ENCODE measurements at regions not wholly inside any gene's neighbourhood (a gene's known extent, or its start where the extent isn't known, plus 50 kb on each side); places are given as distances from the start of the nearest gene placed in this dataset.
A peak's percentile ranks its signal among the peaks of the same experiment; 100 is the strongest.

DNA sequence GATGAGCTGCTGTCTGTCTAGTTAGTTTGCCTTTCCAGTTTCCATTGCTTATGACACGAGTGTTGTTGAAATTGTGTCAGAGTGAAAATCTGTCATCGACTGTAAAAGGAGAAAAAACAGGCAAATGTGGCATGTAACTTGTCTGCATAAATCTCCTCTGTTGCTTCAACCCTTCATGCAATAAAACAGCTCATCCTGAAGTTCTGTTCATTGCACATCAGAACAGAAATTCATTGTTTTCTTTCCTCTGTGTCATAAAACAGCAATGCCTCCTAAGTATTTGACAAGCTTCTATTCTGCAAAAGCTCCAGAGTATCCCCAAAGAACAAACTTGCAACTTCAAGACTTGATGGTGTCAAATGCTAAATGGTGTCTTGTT lies 432.1 kb downstream of the MEIS1 start:
- DNase-seq (ENCODE audit: missing footprints) (no peak), ATAC-seq (no peak)
- intact Hi-C loops (cut with DNase I), result no loop called here

DNA sequence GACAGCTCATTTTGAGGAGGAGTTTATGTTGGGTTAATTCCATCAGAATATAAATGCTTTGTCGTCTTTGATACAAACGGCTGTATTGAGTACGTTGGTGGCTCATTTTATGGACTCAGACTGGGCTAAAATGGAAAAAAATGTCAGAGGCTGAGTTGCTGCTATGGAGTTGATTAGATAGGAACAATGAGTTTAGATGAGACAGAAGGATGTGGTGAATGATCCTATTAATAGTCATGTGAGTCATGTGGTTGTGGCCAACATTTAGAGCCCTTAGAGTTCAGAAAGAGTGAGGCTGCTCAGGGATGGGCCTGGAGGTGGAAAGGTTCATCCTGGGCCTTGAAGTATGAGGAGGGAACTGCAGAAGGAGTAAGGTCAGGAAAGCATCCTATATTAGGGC lies 434.2 kb downstream of the MEIS1 start:
- ATAC-seq (no peak), DNase-seq (ENCODE audit: missing footprints) (no peak)
- intact Hi-C loops (cut with DNase I), result no loop called here

DNA sequence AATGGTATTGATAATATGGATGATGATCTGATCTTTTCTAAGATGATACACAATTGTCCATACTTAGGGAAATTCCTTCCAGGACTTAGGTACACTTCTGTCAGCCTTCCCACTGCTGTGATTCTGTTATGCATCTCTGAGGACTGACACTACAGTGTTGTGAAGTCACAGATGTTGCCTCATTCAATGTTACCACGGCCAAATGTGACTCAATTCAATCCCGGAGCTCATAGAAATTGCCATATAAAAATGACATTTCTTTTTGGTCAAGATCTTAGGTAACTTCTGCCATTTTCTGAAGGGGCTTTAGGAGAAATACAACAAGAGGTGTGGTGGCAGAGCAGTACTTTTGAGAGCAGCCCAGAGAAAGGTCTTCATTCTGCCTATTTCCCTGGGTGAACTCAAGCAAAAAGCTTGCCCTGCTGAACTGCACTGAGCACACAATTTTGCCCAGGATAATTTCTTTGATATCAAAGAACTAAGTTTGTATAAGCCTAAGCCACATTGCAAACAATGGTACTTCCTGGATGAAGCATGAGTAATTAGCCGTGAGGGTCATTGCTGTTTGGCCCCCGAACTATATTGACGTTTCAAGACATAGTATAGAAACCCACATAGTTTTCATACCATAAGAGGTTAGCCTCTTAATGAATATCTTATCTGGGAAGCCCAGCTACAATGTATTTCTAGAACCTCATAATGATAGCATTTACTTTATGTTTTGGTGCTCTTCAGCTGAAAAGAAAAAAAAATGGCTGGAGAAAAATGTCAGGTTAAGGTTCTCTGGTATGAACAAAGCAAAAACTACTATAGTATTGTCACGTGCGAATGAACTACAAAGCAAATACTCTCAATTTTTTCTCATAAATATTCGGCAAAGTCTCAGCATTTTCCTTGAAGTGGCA lies 437.4 kb downstream of the MEIS1 start:
- intact Hi-C loops (cut with DNase I), result no loop called here
- ATAC-seq (no peak), DNase-seq (ENCODE audit: missing footprints) (no peak)

DNA sequence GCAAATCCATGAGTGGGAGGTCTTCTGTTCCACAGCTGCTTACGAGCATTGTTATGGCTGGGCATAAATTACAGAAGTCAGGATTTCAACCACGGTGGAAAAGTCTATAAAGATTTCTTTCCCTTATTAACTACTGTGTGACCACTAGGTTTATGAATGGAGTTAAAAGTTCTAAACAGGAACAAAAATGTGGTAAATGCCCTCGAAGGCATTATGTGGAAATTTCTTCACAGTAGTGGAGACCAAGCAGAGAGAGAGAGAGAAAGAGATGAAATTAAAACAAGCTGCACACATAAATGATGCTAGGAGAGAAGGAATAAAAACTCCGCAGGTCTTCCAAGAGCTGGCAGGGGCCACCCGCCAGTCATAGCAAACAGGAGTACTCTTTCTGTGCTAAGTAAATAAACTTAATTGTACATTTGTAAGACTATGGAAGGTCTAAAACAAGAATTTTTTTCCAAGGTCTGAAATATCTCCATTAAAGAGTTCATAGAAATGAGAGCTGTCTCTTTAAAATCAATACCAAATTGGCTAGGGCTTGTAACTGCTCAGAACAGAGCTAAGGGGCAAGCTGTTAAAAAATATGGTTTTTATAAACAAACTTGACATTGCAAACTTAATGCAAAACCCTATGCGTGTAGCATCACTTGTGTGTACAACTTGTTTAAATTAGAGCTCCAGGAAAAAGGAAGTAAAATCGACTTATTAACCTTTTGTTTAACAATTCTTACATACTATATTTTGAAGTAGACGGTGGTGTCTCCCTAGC lies 438.2 kb downstream of the MEIS1 start:
- intact Hi-C loops (cut with DNase I), result no loop called here
- DNase-seq (ENCODE audit: missing footprints), result no peak
- ATAC-seq, result no peak

DNA sequence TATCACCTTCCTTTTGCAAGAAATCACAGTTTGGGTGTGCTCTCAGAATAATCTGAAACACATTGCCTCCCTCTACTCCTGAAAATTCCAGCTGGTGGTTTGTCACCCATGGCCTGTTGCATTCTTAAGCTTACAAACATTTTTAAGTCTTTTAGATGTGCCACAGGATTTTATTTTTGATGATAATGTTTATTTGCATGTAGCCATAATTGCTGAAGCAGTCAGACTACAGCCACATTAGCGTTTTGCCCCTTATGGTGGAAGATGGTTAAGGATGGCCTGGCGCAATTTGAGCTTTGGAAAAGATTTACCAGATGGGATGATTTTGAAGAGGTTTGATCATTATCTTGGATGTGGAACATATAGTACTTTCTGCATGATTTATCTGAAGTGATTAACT lies 439.5 kb downstream of the MEIS1 start:
- DNase-seq (ENCODE audit: missing footprints) (no peak), ATAC-seq (no peak)
- intact Hi-C loops (cut with DNase I), result no loop called here

DNA sequence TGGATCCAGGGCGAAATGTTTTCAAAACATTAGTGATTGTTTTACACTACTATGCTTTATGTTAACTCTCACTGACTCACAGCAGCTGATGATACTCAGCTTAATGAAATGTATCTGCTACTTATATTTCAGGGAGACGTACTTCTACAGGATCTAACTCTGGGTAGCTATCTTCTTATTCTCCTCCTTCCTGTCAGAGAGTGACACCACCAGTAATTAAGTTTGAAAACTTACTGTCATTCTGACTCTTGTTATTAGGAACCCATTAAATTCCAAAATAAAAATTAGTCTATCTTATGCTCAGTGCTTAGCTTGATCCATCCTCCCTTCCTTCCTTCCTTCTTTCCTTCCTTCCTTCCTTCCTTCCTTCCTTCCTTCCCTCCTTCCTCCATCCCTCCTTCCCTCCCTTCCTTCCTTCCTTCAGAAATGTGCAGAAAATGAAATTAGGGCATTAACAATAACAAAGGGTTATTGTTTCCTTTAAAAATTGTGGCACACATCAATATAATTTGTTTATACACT lies 441.1 kb downstream of the MEIS1 start:
- DNase-seq (ENCODE audit: missing footprints) (no peak), ATAC-seq (no peak)
- intact Hi-C loops (cut with DNase I), result no loop called here

DNA sequence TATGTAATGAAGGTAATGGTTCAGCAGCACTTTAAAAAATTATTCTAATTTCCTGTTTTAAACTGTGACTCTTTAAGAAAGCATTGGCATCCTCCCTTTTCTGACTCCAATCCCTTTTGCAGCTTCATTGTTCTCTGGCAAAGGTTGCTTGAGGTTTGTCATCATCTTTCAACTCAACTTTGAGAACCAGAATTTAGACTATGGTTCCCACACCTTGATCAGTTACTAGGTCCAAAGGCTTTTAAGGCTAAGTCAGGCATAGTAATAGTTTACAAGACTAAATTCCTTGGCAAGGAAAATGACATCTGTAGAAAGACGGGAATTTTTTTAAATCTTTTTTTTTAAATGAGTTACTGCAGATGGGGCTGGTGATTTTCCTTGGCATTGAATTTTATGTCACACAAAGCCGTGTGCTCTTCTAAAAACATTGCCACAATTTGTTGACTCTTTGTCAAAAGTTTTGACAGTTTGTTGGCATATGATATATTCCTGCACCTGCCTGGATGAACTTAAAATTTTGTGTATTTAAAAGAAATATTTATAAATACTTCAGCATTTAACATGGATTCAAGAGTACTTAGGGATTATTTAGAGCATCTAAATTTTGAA lies 451.0 kb downstream of the MEIS1 start:
- intact Hi-C loops (cut with DNase I), result no loop called here
- ATAC-seq (no peak), DNase-seq (ENCODE audit: missing footprints) (no peak)

DNA sequence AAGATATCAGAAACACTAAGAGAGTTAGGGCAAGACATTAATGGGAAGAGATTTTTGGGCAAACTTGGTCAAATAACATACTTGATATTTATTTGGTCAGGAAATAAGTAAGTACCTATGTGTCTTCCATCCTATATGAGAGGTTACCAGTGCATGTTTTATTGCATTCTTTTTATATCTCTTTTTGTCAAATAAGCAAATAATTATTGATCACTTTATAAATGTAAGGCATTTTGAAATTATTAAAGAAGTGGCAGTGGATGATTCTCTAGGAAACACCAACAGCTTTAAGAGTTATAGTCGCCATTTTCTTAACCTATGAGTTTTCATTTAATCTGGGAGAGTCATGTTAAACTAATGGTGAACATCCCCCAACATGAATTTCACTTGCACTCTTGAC lies 453.3 kb downstream of the MEIS1 start:
- no peak for ATAC-seq
- intact Hi-C loops (cut with DNase I), result no loop called here

DNA sequence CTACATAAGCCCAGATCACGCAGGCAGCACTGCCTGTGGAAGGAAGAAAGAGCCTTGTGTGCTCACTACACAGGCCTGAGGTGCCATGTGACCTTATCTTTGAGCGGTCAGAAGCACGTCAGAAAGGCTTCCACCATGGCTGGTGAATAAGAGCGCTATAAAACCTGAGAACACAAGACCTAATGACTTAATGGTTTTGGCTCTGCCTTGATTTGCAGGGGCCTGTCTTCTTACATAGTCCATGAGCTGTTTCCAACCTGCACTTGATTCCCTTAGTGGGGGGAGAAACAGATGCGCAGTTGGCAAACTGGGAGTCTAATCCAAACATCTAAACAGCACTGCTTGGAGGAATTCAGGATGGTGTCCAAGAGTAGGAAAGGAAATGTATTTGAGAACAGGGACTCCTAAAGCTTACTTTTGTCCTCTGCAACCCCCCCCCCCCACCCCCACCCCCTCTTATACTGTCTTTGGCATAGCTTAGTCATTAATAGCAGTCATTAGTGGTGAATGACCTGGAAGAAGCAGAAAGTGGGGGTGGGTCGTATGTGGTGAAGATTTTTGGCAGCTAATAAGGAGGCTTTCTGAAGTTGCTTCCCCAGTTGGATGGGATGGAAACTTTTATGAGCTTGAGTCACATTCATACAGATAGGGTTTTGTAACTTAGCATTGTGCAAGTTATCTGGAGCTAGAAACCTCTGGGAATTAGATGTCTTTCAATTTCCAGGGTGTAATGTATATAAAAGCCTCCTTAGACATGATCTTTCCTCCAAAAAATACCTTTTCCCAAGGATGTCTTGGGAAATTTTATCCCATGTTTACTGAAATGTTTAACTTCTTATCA lies 454.1 kb downstream of the MEIS1 start:
- DNase-seq (ENCODE audit: missing footprints) (no peak), ATAC-seq (peak; percentile 72)
- intact Hi-C loops (cut with DNase I), result no loop called here

More for the DNA sequence above, 453.3 kb downstream of the MEIS1 start:
- DNase-seq (ENCODE audit: missing footprints), result no peak

DNA sequence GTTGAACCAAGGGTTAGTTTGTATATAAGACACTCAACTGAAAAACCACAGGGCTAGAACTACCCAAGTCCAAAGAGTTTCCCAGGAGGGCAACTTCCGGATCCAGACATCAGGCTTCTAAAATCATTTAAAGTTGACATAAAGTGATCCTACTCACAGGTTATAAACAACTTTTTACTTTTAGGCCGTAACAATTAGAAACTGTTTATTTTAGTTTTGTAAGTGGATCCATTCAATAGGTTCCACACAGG lies 454.6 kb downstream of the MEIS1 start:
- intact Hi-C loops (cut with DNase I), result no loop called here
- ATAC-seq, result no peak

DNA sequence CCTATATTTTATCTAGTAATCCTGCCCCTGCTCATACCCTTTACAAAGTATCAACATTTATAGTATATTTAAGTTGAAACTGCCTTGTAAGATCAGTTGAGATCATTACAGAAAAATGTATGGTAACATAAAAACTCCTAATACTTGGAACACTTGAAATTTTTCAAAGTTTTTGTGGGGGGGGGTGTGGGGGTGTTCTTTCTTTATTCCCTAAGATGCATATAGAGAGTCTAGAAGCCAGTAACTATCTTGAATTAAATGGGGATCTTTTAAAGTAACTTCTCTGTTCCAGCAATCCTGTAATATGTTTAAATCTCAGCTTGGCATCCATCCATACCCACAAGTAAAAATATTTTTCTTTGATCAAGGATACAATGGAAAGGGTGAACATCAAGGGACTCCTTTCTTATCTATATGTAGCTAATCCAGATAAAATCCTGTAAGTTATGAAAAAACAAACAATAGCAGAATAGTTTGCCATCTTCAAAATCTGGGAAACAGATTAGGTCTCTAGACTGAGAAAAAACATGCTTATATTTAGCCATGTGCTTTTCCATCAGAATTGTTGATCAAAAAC lies 455.3 kb downstream of the MEIS1 start:
- ATAC-seq (no peak), DNase-seq (ENCODE audit: missing footprints) (no peak)
- intact Hi-C loops (cut with DNase I), result no loop called here

More for the DNA sequence above, 454.6 kb downstream of the MEIS1 start:
- DNase-seq (ENCODE audit: missing footprints), result no peak

DNA sequence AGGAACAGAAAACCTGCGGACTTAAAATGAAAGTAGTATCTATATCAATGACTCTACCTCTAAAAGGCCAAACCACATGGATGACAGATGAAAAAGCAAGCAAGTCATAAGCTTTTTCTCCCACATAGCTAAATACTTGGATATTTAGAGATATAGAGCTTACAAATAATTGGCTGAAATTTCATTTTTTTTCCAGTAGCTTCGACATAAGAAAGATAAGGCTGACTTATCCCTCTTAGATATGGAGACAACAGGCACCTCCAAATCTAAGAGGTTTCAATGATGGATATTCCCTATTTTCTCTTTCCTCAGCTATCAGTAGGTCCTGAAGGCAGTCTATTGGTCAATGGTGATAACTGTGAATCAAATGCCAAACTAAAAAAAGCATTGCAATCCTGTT lies 460.3 kb downstream of the MEIS1 start:
- DNase-seq (ENCODE audit: missing footprints) (no peak), ATAC-seq (no peak)
- intact Hi-C loops (cut with DNase I), result no loop called here

DNA sequence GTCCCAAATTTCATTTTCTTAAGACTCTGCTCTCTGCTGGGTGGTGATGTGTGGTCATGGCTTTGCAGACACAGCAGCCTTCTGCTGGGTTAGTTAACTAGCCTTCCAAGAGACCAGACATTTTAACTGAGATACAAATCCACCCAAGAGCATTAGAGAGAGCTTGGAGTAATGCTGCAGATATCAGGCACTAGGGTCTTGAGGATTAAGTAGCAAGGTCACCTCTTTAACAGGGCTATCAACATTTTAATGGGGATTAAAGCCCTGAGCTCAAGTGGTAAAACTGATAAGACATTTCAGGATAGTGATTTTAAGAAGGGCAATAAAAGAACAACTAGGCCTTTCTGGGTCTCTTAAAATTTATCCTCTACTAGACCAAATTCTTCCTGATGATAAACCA lies 461.2 kb downstream of the MEIS1 start:
- intact Hi-C loops (cut with DNase I), result no loop called here
- ATAC-seq (no peak), DNase-seq (ENCODE audit: missing footprints) (no peak)

DNA sequence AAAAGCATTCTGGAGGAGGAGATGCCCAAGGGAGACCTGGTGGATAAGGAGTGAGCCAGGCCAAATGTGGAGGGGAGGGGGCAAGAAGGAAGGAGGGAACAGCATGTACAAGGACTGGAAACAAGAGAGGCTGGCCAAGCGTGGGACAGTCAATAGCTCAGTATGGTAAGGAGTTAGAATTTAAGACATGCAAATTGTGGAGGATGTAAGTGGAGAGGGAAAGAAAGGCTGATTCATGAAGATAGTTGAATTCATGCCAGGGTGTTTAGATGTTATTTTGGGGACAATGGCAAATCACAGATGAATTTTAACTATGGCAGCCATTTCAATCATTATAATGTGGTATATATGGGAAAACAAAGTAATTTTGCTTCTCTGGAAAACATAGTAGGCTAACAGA lies 462.3 kb downstream of the MEIS1 start:
- intact Hi-C loops (cut with DNase I), result no loop called here
- ATAC-seq (no peak), DNase-seq (ENCODE audit: missing footprints) (no peak)

DNA sequence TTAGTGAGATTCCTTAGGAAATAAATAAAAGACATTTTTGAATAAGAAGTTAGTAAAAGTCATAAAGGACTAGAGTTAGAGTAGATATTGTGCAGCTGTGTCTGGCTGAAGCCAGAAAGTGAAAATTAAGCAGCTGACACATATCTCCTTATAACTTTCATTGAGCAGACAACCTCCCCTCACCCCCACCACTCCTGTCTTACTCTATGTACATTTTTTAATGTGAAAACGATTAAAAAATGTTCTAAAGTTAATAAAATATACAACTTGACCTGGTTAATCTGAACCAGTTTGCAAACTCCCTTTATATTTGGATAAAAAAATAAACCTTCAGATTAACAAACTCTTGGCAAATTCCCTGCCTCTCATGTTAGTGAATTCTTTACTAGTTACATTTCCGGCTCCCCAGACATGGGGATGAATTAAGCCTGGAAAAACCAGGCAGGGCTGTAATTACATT lies 462.8 kb downstream of the MEIS1 start:
- no peak for ATAC-seq
- intact Hi-C loops (cut with DNase I), result no loop called here
- DNase-seq (ENCODE audit: missing footprints), result no peak

DNA sequence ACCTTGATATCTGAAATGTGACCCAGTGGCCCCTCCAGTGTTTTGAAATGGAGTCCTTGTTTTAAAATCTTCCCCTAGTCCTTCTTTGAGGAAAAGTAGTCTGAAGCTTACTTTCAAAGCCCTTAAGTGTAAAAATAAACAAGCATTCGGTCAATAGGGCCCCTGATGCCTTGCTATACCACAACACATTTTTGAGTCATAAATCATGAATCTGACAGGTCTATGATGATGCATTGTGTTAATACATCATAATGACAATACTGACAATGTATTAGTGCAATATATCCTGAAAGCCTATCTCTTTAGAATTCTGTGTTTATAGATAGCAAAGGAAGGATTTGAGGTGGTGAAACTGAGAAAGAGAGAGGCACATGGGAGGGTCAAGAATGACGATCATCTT lies 464.2 kb downstream of the MEIS1 start:
- intact Hi-C loops (cut with DNase I), result no loop called here
- DNase-seq (ENCODE audit: missing footprints) (no peak), ATAC-seq (no peak)

DNA sequence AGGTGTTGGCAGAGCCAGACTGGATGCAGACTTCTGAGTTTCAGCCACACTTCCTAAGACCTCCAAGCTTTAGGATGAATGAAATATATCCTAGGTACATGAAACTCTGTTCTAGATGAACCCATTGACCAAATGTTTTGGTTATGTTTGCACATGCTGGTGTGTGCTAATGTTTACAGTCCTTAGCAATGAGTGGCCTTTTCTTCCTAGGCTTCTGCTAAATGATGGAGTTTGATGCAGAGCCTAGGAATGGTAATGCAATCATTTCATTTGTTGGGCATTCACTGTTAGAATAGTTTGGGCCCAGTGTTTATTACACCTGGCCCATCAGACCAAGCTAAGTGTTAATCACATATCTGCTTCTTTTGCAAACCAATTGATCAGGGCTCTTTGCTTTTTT lies 464.7 kb downstream of the MEIS1 start:
- intact Hi-C loops (cut with DNase I), result no loop called here
- ATAC-seq (no peak), DNase-seq (ENCODE audit: missing footprints) (no peak)

DNA sequence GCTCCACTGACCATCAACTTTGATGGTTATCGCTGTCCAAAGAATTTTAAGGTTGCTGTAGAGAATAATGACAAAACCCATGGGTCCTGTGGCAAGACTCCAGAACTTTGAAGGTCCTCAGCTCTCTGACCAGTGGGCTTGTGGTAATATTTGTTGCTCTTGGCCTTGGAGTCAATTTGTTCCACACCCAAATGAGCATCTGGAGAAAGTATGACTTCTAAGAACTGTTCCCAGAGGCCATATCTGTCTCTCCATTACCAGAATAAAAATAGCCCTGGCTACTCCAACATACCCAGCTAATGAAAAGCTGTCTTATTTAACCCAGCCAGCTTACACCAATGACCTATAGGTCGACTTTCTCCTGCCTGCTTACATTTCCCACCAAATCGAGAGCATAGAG lies 466.4 kb downstream of the MEIS1 start:
- DNase-seq (ENCODE audit: missing footprints), result no peak
- intact Hi-C loops (cut with DNase I), result no loop called here
- peak; percentile 42 for ATAC-seq

DNA sequence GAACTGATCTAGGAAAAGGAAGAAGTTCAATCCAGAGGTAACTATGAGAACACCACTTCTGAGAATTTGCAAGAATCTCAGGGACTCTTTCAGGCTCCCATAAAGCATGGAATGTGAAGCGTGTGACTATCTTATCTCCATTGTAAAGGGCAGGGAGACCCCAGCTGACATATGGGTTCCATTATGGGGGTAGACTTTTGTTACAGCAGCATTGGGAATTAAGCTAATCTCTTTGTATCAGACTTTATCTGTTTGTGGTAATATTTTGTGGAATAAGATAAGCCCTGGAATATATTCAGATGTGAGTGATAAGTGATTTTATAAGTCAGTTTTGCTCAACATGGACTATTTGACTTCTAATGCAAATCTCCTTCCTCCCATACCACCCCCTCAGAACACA lies 468.3 kb downstream of the MEIS1 start:
- DNase-seq (ENCODE audit: missing footprints) (no peak), ATAC-seq (no peak)
- intact Hi-C loops (cut with DNase I), result no loop called here
